GM10248 (cell line): ENCODE measurements at regions not wholly inside any gene's neighbourhood (a gene's known extent, or its start where the extent isn't known, plus 50 kb on each side); places are given as distances from the start of the nearest gene placed in this dataset.

ENCODE experiments used
- CTCF ChIA-PET: fragments of 300-600 bp; sonication (Branson Sonifier 250); formaldehyde crosslinking; extraction: SDS; loops from one replicate; lab custom pipeline; 2021; ENCODE audit warnings: antibody characterized with exemption; lab: Yijun Ruan, JAX
- POLR2A ChIA-PET: fragments of 350-650 bp; sonication (Branson Sonifier 250); formaldehyde crosslinking; extraction: SDS; loops from one replicate; lab custom pipeline; 2020; ENCODE audit warnings: antibody characterized with exemption; lab: Yijun Ruan, JAX
- DNase-seq: peaks from one replicate; pipeline ENCODE4 v3.0.0; 2012; ENCODE audit errors: extremely low spot score
- CTCF ChIP-seq: IDR thresholded peaks from 2 replicates; pipeline ENCODE4 v1.5.1; 2012; ENCODE audit warnings: mild to moderate bottlenecking, low read depth; ENCODE audit errors: extremely low read depth, missing control alignments, control extremely low read depth

DNA sequence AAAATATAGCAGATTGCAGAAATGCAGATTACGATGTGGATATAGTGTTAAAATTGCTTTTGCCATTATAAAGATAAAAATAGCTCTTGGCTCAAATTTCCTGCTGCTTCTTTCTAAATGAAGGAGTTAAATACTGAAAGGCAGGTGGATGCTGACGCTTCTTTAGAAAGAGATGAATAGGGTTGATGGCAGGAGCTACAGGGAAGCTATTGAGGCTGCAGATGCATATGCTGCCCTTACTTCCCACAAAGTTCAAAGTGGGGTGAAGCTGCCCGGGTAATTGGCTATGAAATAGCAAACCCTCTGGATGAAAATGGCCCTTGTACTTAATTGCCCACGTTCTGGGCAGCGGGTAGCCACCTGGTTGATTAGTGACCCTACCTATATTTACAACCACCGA lies 379.5 kb downstream of the ZIC3 start:
- no peak for DNase-seq
- ChIA-PET CTCF (no interaction called here), POLR2A (no interaction called here)
- TF ChIP-seq CTCF: no peak

- CTCF ChIA-PET: no interaction called here
- TF ChIP-seq CTCF: no peak
- no peak for DNase-seq
- POLR2A ChIA-PET: no interaction called here
These were observed 403.3 kb downstream of the ZIC3 start for GRCh38 chrX:137969191-137969590.

DNA sequence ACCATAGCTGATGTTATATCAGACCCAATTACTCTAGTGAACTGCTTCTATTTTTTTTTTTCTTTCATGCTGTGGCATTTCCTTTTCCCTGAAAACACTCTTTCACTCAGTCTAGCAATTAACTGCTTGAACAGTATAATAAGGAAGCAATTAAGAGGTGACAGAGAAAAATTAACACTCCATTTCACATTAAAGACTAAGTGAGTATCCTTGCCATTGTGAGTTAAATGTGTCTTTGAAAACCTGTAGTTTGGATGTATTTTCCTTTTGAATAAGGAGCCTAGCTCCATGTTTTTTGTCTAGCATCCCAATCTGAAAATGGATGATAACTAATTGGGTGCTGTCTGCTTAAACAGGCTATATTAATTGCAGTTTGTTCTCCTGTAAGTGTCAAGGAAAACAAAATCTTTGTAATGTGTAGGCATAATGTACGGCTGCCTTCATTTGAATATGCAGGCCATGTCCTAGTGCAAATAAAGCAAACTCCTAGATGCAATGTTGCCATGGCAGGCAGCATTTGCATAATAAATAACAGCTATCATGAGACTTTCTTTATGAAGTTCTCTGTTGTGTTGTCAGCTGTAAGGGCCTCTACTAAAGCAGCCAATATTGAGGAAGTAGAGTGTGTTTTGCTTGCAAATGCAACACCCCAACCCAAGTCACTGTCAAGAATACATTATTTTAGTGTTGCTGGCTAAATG lies 416.7 kb downstream of the ZIC3 start:
- ChIA-PET CTCF (no interaction called here), POLR2A (no interaction called here)
- DNase-seq: no peak
- no peak for TF ChIP-seq CTCF

DNA sequence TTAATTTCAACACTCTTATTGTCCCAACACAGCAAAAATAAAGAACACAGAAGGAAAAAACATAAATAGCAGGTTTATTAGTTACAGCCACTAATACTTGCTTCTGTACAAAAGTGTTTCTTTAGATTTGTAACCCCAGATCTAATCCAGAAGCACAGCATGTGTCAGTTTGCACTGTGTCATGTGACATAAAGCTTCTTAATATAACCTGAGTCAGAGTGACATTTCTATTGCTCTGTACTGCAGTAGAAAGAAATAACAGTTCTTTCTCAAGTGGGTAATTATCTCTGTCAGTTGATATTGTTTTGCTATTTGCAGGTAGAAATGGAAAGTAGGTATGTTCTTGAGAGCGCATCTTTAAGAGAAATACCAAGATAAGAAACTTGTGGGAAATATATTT lies 422.5 kb downstream of the ZIC3 start:
- POLR2A ChIA-PET: no interaction called here
- no peak for DNase-seq
- TF ChIP-seq CTCF: no peak
- CTCF ChIA-PET: no interaction called here

GRCh38 chrX:137998619-137999018 lies 432.7 kb downstream of the ZIC3 start:
- DNase-seq: no peak
- no peak for TF ChIP-seq CTCF
- POLR2A ChIA-PET: no interaction called here
- CTCF ChIA-PET: no interaction called here

GRCh38 chrX:137999071-137999470 lies 433.1 kb downstream of the ZIC3 start:
- ChIA-PET POLR2A (no interaction called here), CTCF (no interaction called here)
- no peak for TF ChIP-seq CTCF
- DNase-seq: no peak
